ENCODE measurements at regions not wholly inside any gene's neighbourhood (a gene's known extent, or its start where the extent isn't known, plus 50 kb on each side); places are given as distances from the start of the nearest gene placed in this dataset.

- Histone ChIP-seq H3F3A (ENCODE audit: insufficient read depth, low read length, poor library complexity, severe bottlenecking) (no peaks in the 10 kb centered on the region), H3K4me3 (ENCODE audit: low read length) (no peak overlapping the region), H2AFZ (ENCODE audit: low read depth, low read length) (no peak overlapping the region), H3K27me3 (ENCODE audit: insufficient read depth, low read depth, low read length) (no peaks in the 10 kb centered on the region), H3K9me2 (ENCODE audit: insufficient read depth, low read length) (no peaks in the 10 kb centered on the region), H3K9ac (ENCODE audit: low read length) (no peak overlapping the region), H4K20me1 (ENCODE audit: insufficient read depth) (no peaks in the 10 kb centered on the region), H3K27ac (ENCODE audit: low read length) (no peak overlapping the region), H3K79me2 (replicated peaks; ENCODE audit: insufficient read depth, low read length) (no peaks in the 10 kb centered on the region), H3K36me3 (ENCODE audit: insufficient read depth, low read length) (no peaks in the 10 kb centered on the region), H3K4me2 (ENCODE audit: low read length) (no peak overlapping the region), H3K9me3 (ENCODE audit: low read length) (no peaks in the 10 kb centered on the region)
- TF ChIP-seq EP300 (conservative IDR thresholded peaks at IDR 0.05; ENCODE audit: poor library complexity, severe bottlenecking) (no peak), POLR2AphosphoS5 (IDR thresholded peaks at IDR 0.05) (no peak), REST (IDR thresholded peaks at IDR 0.05; ENCODE audit: borderline replicate concordance) (no peak), SMC3 (conservative IDR thresholded peaks at IDR 0.05; ENCODE audit: poor library complexity) (no peak), EZH2 (IDR thresholded peaks at IDR 0.05; ENCODE audit: borderline replicate concordance, insufficient read depth, low read length, poor library complexity, severe bottlenecking) (no peak), TAF1 (IDR thresholded peaks at IDR 0.05; ENCODE audit: low read depth) (no peak), CTCF (IDR thresholded peaks at IDR 0.05; ENCODE audit: poor library complexity, severe bottlenecking) (no peak), RAD21 (conservative IDR thresholded peaks at IDR 0.05) (no peak), MXI1 (conservative IDR thresholded peaks at IDR 0.05; ENCODE audit: poor library complexity, severe bottlenecking) (no peak)
Measured at GRCh38 chr10:108901781-108902618, 1021.3 kb downstream of the XPNPEP1 start.

GRCh38 chr10:108899670-108900069 lies 1023.6 kb downstream of the XPNPEP1 start:
- H3K27me3 ChIP-seq (ENCODE audit: insufficient read depth, low read depth, low read length) = no peaks in the 10 kb centered on the region

More at GRCh38 chr10:108899670-108900069, 1023.6 kb downstream of the XPNPEP1 start:
- Histone ChIP-seq H3K4me2 (ENCODE audit: low read length) (no peak overlapping the region), H3K27ac (ENCODE audit: low read length) (peak overlapping the region; percentile 18), H3K79me2 (replicated peaks; ENCODE audit: insufficient read depth, low read length) (no peaks in the 10 kb centered on the region), H3K9ac (ENCODE audit: low read length) (no peak overlapping the region), H4K20me1 (ENCODE audit: insufficient read depth) (no peaks in the 10 kb centered on the region), H3F3A (ENCODE audit: insufficient read depth, low read length, poor library complexity, severe bottlenecking) (no peaks in the 10 kb centered on the region), H3K9me3 (ENCODE audit: low read length) (no peaks in the 10 kb centered on the region), H3K4me3 (ENCODE audit: low read length) (no peak overlapping the region), H2AFZ (ENCODE audit: low read depth, low read length) (peak overlapping the region; percentile 25), H3K9me2 (ENCODE audit: insufficient read depth, low read length) (no peaks in the 10 kb centered on the region), H3K36me3 (ENCODE audit: insufficient read depth, low read length) (no peaks in the 10 kb centered on the region)
- no peak for TF ChIP-seq TAF1 (IDR thresholded peaks at IDR 0.05; ENCODE audit: low read depth)
- peak; percentile 28 for TF ChIP-seq REST (IDR thresholded peaks at IDR 0.05; ENCODE audit: borderline replicate concordance)
- peak; percentile 25 for TF ChIP-seq RAD21 (conservative IDR thresholded peaks at IDR 0.05)
